ENCODE measurements at regions not wholly inside any gene's neighbourhood (a gene's known extent, or its start where the extent isn't known, plus 50 kb on each side); places are given as distances from the start of the nearest gene placed in this dataset.
A peak's percentile ranks its signal among the peaks of the same experiment; 100 is the strongest.

GRCh38 chr13:108156749-108157148 lies 58.6 kb downstream of the LIG4 start:
- DNase-seq = no peak

GRCh38 chr13:108155185-108156106 lies 59.9 kb downstream of the LIG4 start:
- peak; percentile 24 for DNase-seq

- no peak for DNase-seq
These were observed 60.9 kb downstream of the LIG4 start for GRCh38 chr13:108154421-108154858.

- DNase-seq = no peak
These were observed 68.7 kb downstream of the LIG4 start for GRCh38 chr13:108146642-108147041.

GRCh38 chr13:108142702-108143436 lies 72.5 kb downstream of the LIG4 start:
- DNase-seq = no peak

- DNase-seq = no peak
These were observed 78.2 kb downstream of the LIG4 start for GRCh38 chr13:108137176-108137575.

- DNase-seq = no peak
These were observed 87.9 kb downstream of the LIG4 start for GRCh38 chr13:108127406-108127805.

GRCh38 chr13:108126056-108126455 lies 89.3 kb downstream of the LIG4 start:
- no peak for DNase-seq

GRCh38 chr13:108121406-108121805 lies 93.9 kb downstream of the LIG4 start:
- no peak for DNase-seq

GRCh38 chr13:108120856-108121255 lies 94.5 kb downstream of the LIG4 start:
- no peak for DNase-seq

GRCh38 chr13:108120302-108120701 lies 95.0 kb downstream of the LIG4 start:
- DNase-seq = no peak

- no peak for DNase-seq
These were observed 99.6 kb downstream of the LIG4 start for GRCh38 chr13:108115738-108116137.

- DNase-seq = no peak
These were observed 101.9 kb downstream of the LIG4 start for GRCh38 chr13:108113407-108113806.

- no peak for DNase-seq
These were observed 110.6 kb downstream of the LIG4 start for GRCh38 chr13:108104736-108105135.

- DNase-seq = no peak
These were observed 112.6 kb downstream of the LIG4 start for GRCh38 chr13:108102771-108103170.

GRCh38 chr13:108096301-108096915 lies 118.9 kb downstream of the LIG4 start:
- DNase-seq = no peak

- no peak for DNase-seq
These were observed 120.3 kb downstream of the LIG4 start for GRCh38 chr13:108095036-108095435.

GRCh38 chr13:108093616-108094015 lies 121.7 kb downstream of the LIG4 start:
- no peak for DNase-seq

GRCh38 chr13:108087810-108088209 lies 127.5 kb downstream of the LIG4 start:
- DNase-seq = no peak

GRCh38 chr13:108086678-108087077 lies 128.7 kb downstream of the LIG4 start:
- no peak for DNase-seq

GRCh38 chr13:108084840-108085239 lies 130.5 kb downstream of the LIG4 start:
- no peak for DNase-seq

GRCh38 chr13:108083056-108083455 lies 132.3 kb downstream of the LIG4 start:
- DNase-seq = no peak

GRCh38 chr13:108082481-108082880 lies 132.9 kb downstream of the LIG4 start:
- no peak for DNase-seq

- DNase-seq = no peak
These were observed 138.1 kb downstream of the LIG4 start for GRCh38 chr13:108077284-108077683.
